Hindlimb muscle (tissue), 1 donor: ENCODE measurements at regions not wholly inside any gene's neighbourhood (a gene's known extent, or its start where the extent isn't known, plus 50 kb on each side); places are given as distances from the start of the nearest gene placed in this dataset.
"Not testable (repeated sequence)": the region's sequence is repeated elsewhere in the genome, so short reads cannot be mapped to it uniquely, and the experiment has no call there.

Experiments used
- DNase-seq: peaks from one replicate; pipeline ENCODE4 v3.0.0-alpha.2; 2013

- DNase-seq: peak; percentile 73
Observed at GRCh38 chr7:69365651-69366192, 232.6 kb upstream of the AUTS2 start.

DNA sequence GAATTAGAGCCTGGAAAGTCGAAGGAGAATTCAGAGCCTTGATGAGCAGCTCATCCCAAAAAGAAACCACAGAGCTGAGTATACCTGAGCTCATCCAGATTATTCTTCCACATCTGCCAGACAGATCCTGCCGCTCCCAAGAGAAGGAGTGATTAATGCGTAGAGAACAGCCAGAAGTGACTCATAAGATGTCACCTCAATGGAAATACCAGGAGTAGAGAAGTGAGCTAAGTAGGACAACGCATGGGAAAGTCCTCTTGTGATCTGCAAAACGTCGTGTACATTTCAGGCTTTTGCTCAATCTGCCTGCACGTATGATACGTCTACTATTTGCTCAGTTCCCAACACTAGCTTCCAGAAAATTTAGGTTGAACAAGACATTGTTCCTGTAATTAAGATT is 230.5 kb upstream of the AUTS2 start:
- DNase-seq: no peak

DNA sequence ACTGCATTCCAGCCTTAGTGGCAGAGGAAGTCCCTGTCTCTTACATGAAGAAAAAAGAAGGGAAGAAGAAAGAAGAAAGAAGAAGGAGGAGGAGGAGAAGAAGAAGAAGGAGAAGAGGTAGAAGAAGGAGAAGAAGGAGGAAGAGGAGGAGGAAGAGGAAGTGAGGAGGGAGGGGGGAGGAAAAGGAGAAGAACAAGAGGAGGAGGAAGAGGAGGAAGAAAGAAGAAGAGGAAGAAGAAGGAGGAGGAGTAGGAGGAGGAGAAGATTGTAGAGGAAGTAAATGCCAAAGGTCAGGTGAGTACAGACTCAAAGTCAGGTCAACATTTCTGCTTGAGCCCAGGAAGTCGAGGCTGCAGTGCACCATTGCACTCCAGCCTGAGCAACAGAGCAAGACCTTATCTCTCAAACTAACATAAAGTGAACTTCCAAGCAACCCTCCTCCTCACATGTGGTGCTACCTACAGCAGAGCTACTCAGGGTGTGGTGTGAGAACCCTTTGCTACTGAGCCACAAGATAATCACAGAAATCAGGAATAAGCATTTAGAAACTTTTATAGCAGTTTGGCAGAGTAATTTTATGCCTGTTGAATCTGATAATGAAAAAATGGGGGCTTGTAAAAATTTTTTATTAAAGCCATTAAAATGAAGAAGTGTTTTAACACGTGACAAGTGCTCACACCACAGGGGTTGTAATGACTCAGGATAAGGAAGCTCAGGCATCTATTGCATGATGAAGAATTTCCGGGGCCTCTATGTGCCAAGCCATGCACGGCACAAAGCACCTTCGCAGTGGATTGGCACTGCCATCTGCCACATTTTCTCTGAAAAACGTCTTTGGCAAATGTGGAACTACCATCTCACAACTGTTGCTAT is 224.9 kb upstream of the AUTS2 start:
- DNase-seq: no peak

- DNase-seq: no peak
Observed at GRCh38 chr7:69374044-69374425, 224.2 kb upstream of the AUTS2 start.

DNA sequence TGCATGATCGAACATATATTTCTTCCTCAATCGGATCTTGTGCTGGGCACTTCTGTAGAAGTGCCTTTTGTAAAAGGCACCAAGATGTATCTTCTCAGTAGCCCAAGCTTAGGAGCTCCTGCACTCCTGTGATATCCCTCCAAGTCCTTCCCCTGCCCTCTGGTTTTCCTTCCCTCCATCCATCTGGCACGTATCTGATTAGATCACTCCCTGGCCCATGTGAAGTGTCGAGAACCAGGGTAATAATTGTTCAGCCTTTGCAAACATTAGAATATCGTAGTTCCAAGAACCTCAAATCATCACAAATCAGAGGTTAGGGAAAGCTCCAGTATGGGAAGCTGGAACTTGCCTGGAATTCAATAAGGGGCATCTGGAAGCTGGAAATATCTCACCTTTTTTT is 221.1 kb upstream of the AUTS2 start:
- DNase-seq: no peak

DNA sequence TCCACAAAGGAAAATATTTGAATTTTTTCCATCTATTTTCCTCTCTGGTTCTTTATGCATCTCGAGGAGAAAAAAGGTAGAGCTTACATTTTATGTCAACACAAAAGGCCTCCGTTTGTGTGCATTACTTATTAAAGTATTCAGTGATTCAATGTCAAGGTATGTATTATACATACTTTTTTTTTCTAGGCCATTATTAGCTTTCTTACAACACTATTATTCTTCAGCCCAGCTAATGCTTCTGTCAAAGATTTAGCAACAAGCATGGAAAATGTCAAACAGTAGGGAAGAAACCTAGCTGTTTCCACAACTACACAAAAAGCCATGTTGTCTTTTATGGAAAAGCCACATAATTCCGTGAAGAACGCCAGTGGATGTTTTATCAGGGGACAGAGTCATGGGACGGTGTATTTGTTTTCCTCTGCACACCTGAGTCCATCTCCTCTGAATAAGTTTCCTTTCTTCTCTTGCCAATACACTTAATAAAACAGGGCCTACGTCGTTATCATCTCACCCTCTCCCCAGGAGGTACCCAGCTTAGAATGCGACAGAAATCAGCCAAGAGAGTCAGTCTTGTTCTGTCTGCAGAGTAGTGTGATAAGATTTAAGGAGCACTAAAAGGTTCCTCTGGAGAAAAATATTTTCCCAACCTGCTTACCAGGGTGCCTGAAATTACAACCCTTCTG is 209.7 kb upstream of the AUTS2 start:
- DNase-seq: no peak

GRCh38 chr7:69389216-69389615 is 209.1 kb upstream of the AUTS2 start:
- no peak for DNase-seq

DNA sequence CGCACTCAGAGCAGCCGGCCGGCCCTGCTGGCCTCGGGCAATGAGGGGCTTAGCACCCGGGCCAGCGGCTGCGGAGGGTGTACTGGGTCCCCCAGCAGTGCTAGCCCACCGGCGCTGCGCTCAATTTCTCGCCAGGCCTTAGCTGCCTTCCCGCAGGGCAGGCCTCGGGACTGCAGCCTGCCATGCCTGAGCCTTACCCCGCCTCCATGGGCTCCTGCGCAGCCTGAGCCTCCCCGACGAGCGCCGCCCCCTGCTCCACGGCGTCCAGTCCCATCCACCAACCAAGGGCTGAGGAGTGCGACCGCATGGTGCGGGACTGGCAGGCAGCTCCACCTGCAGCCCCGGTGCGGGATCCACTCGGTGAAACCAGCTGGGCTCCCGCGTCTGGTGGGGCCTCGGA is 204.4 kb upstream of the AUTS2 start:
- not testable (repeated sequence) for DNase-seq

GRCh38 chr7:69395061-69395714 is 203.1 kb upstream of the AUTS2 start:
- peak; percentile 32 for DNase-seq

GRCh38 chr7:69398986-69399385 is 199.3 kb upstream of the AUTS2 start:
- no peak for DNase-seq

DNA sequence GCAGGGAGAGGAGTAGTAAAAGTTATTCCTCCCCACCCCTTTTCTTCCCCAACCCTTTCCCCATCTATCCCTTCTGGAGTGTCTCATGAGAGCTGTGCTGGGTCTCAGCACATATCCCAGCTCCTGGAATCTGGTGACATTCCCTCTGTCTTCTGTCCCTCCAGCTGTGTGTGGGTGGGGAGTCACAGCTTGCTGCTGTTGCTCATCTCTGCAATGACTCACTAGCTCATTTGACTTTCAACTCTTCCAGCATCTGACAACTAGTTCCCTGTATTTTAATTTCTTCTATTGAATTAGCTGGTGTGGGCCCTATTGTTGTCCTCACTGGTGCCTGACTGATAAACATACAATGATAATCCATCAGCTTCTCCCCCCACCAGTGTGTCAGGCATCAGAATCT is 198.9 kb upstream of the AUTS2 start:
- DNase-seq: no peak

GRCh38 chr7:69402696-69403095 is 195.6 kb upstream of the AUTS2 start:
- no peak for DNase-seq

DNA sequence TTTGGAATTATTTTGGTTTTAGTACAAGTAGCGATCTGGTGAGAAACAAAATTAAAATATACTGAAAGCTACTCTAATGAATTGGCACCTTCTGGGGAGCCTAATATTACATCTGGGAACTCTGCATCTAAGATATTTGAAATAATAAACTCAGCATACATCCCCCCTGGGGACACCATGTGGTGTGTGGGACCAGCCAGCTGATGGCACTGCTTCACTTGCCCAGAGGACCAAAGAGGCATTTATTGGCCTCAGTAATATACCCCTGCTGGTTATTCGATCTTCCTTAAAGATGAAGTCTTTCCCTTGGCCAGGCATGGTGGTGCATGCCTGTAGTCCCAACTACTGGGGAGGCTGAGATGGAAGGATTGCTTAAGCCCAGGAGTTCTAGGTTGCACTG is 195.1 kb upstream of the AUTS2 start:
- no peak for DNase-seq

DNA sequence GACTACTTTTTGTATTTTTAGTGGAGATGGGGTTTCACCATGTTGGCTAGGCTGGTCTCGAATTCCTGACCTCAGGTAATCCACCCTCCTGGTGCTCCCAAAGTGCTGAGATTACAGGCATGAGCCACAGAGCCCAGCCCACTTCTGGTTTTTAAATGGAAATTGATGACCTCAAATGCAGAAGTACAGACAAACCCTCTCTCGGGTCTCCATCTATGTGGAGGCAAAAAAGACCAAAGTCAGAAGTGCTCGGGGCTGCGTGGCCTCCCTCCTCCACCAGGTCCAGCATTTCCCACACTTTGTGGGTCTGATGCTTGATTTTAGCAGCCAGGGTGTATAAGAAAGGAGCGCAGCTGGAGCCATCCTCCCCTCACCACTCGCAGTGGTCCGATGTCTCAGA is 187.3 kb upstream of the AUTS2 start:
- DNase-seq: no peak

DNA sequence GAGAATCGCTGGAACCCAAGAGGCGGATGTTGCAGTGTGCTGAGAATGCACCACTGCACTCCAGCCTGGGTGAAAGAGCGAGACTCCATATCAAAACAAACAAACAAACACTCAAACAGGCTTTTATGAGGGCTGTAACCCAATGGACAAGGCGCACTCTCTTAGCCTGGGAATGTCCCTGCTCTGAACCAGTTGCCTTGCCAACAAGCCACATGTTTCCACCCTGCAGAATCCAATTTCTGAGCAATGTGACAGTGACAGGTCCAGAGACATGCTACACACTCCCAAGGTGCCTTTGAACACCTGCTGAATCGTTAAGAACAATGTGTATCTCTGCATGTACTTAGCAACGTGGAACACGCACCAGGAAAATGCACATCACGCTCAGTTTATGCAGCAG is 186.8 kb upstream of the AUTS2 start:
- DNase-seq: no peak

- peak; percentile 31 for DNase-seq
Observed at GRCh38 chr7:69412331-69413146, 185.7 kb upstream of the AUTS2 start.

DNA sequence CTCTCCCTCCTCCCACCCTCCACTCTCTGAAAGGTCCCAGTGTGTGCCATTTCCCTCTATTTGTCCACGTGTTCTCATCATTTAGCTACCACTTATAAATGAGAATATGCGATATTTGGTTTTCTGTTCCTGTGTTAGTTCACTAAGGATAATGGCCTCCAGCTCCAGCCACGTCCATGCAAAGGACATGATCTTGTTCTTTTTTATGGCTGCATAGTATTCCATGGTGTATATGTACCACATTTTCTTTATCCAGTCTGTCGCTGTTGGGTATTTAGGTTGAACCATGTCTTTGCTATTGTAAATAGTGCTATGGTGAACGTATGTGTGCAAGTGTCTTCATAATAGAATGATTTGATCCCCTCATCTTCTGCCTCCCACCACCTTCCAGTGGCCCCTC is 183.7 kb upstream of the AUTS2 start:
- no peak for DNase-seq

DNA sequence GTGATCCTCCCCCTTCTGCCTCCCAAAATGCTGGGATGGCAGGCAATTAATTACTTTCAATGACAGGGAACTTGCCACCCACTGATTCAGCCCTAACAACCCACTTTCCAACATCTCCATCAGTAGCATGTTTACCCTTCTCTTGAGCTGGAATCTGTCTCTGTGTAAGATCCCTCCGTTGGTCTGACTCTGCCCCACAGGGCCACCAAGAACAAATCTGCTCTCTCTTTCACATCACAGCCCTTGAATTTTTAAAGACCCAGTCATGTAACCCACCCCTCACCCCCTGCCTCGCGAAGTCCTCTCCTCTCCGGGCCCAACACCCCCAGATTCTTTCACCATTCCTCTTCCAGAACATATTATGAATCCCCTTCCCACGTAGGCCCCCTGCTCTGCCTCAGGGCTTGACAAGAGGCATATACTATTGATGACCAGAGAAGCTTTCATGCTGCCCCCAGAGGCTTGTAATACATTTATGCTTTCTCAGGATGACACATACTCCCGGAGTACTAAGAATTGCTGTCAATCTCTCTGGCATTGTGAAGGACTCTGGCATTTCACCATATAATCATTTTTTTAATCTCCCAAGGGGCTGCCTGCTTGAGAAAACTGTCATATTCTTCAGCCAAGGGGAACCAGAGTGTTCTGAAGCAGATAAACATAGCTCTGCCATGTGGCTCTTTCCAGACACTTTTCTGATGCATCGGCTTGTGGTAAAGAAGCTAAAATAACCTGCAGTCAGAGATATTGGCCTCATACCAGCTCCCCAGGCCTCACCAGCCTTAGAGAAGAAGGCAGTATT is 179.2 kb upstream of the AUTS2 start:
- DNase-seq: no peak

- DNase-seq: no peak
Observed at GRCh38 chr7:69419934-69420333, 178.3 kb upstream of the AUTS2 start.

GRCh38 chr7:69422574-69422985 is 175.7 kb upstream of the AUTS2 start:
- peak; percentile 74 for DNase-seq

DNA sequence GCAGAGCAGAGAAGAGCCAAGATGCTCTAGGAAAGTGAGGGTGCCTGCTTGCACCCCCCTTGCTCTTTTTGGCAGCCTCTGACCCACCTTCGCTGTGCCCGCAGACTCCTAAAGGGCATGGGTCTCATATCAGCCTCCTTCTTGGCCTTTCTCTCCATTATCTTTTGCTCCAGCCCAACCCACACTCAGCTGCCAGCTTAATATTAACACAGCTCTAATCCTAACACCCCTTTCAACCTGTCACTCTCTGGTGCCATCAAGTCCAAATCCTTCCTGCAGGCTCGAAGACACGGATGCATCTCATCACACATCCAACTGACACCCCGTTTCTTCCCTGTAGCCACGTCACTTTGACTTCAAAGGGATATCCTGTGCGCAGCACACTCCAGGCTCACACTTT is 171.6 kb upstream of the AUTS2 start:
- DNase-seq: no peak

DNA sequence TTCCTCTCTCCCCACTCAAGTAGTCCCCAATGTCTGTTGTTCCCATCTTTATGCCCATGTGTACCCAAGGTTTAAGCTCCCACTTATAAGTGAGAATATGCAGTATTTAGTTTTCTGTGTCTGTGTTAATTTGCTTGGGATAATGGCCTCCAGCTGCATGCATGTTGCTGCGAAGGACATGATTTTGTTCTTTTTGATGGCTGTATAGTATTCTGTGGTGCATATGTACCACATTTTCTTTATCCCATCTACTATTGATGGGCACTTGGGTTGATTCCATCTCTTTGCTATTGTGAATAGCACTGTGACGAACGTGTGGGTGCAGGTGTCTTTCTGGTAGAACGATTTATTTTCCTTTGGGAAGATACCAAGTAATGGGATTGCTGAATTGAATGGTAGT is 170.2 kb upstream of the AUTS2 start:
- no peak for DNase-seq
